Cardiac muscle cell (in vitro differentiated cells and primary cell): ENCODE measurements at regions not wholly inside any gene's neighbourhood (a gene's known extent, or its start where the extent isn't known, plus 50 kb on each side); places are given as distances from the start of the nearest gene placed in this dataset.

ENCODE experiments used
- DNase-seq, 2 donors: peaks; one replicate each; pipeline versions ENCODE4 v3.0.0 to v3.0.0-alpha.2; 2010 to 2017; ENCODE audit warnings: low read depth in 1 of 2, low spot score in 1 of 2
- H3K27ac ChIP-seq: fragments of 200-600 bp; sonication (generic); 2 replicates; pipeline ENCODE4 v1.5.1; 2016
- H3K27me3 ChIP-seq: fragments of 200-600 bp; sonication (generic); 2 replicates; pipeline ENCODE4 v1.6.0; 2016; ENCODE audit warnings: control low read depth
- H3K36me3 ChIP-seq: fragments of 200-600 bp; sonication (generic); 2 replicates; pipeline ENCODE4 v1.5.1; 2016; ENCODE audit warnings: control low read depth
- H3K4me1 ChIP-seq: fragments of 200-600 bp; sonication (generic); 2 replicates; pipeline ENCODE4 v1.8.1; 2017; ENCODE audit warnings: low read depth, mild to moderate bottlenecking, mixed run types
- H3K4me3 ChIP-seq: fragments of 200-600 bp; sonication (generic); 2 replicates; pipeline ENCODE4 v1.5.1; 2016; ENCODE audit warnings: mild to moderate bottlenecking
- H3K9me3 ChIP-seq: fragments of 200-600 bp; sonication (generic); 2 replicates; pipeline ENCODE4 v1.5.1; 2017; ENCODE audit warnings: low read depth, mild to moderate bottlenecking, control low read depth
- CTCF ChIP-seq: IDR thresholded peaks from 2 replicates; pipeline ENCODE4 v1.5.1; 2012; ENCODE audit warnings: low read depth, mild to moderate bottlenecking, low read length

DNA sequence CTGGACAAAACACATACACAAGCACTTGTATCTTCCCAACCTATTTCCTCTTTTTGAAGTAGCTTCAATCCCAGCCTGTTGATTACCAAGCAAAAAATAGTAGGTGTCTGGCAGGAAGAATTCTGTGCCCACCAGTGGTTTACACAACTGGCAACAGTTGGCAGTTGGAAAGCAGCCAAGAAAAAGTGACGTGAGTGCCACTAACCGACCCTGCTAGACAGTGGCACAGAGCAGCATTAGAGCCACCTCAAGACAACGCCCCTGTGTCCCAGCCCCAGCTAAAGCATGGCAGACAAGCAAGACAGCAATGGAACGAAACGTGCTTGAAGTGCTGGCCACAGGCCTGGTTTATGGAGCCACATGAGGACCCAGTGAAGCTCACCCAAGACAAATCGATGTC is 379.6 kb downstream of the FBXO15 start:
- no peaks in the 10 kb centered on the region for H3K27me3 ChIP-seq
- TF ChIP-seq CTCF = no peak
- no peaks in the 10 kb centered on the region for H3K36me3 ChIP-seq

DNA sequence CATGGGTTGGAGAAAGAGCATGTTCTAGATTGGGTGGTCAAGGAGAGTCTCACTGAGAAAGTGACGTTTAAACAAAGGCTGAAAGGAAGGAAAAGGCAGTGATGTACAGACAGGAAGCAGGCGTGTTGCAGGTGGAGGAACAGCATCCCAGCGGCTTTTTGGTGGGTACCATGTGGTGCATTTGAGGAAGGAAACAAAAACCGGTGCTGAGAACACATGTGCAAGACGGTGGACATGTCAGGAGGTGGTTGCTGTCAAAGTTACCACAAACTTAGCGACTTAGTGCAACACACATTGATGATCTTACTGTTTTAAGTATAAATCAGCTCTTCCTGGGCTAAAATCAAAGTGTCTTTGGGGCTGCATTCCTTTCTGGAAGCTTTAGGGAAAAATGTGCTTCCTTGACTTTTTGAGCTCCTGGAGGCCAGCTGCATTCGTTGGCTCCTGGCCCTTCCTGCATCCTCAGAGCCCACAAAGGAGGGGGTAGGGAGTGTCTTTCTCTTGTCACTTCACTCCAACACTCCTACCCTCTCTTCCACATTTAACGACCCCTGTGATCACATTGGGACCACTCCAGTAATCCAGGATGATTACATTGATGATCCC is 380.6 kb downstream of the FBXO15 start:
- Histone ChIP-seq H3K27me3 (no peaks in the 10 kb centered on the region), H3K36me3 (no peaks in the 10 kb centered on the region), H3K9me3 (peaks cover 3% of the 10 kb centered on the region), H3K4me3 (no peak overlapping the region), H3K4me1 (no peaks in the 10 kb centered on the region), H3K27ac (no peak overlapping the region)
- DNase-seq = no peak
- no peak for TF ChIP-seq CTCF

More for the DNA sequence above, 379.6 kb downstream of the FBXO15 start:
- no peak for DNase-seq
- H3K27ac ChIP-seq = no peak overlapping the region
- H3K4me1 ChIP-seq = no peaks in the 10 kb centered on the region
- peaks cover 3% of the 10 kb centered on the region for H3K9me3 ChIP-seq
- no peak overlapping the region for H3K4me3 ChIP-seq

GRCh38 chr18:73758446-73758845 is 389.2 kb downstream of the FBXO15 start:
- Histone ChIP-seq H3K4me1 (no peaks in the 10 kb centered on the region), H3K9me3 (no peaks in the 10 kb centered on the region), H3K36me3 (no peaks in the 10 kb centered on the region), H3K27me3 (no peaks in the 10 kb centered on the region), H3K27ac (no peak overlapping the region), H3K4me3 (no peak overlapping the region)
- TF ChIP-seq CTCF = no peak
- DNase-seq = no peak

DNA sequence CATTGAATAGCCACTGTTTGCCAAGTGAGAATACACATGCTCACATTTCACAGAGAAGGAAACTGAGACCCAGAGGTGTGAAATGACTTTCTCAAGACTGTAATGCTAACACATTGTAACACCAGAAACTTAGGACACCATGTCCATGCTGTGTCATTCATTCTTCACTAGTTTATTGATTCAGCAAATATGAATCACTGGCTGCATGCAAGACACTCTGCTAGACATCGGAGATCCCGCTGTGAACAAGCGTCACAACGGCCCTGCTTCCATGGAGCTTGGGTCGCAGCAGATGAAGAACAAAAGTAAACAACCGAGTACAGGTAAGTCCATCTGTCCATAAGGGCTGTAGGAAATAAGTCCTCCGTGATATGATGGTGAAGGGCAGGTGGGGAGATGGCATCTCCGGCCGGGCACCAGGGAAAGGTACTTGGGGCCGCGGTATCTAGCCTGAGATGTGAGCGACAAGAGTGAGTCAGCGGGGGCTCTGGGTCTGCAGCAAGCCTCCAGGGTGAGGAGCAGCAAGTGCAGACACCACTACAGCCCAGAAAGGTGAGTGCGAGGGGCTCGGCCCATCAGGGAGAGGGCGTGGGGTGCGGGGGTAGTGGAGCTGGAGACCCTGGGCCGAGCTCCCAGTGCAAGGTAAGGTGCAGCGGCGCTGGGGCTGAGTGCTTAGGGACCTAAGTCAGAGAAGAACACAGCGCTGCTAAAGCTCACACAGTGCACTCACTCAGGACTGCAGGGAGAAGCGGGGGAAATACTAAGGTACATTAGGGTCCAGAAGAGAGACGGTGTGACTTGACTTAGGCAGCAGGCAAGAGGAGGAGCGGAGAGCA is 391.2 kb downstream of the FBXO15 start:
- no peak for TF ChIP-seq CTCF
- Histone ChIP-seq H3K9me3 (no peaks in the 10 kb centered on the region), H3K4me1 (no peaks in the 10 kb centered on the region), H3K27ac (no peak overlapping the region), H3K27me3 (no peaks in the 10 kb centered on the region), H3K36me3 (no peaks in the 10 kb centered on the region), H3K4me3 (no peak overlapping the region)
- no peak for DNase-seq

DNA sequence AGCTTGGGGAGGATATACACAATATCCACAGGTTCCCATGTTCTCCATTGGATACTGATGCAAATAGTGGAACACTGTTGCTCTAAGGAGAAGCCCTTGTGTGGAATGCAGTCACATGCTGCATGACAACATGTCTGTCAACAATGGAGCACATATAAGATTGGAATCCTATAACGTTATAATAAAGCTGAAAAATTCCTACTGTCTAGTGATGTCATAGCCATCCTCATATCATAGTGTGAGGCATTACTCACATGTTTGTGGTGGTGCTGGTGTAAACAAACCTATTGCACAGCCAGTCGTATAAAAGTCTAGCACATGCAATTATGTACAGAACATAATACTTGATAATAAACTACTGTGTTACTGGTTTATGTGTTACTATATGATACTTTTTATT is 394.7 kb downstream of the FBXO15 start:
- peak in 1 of 2 donors; percentile 17 for DNase-seq
- Histone ChIP-seq H3K4me3 (no peak overlapping the region), H3K36me3 (no peaks in the 10 kb centered on the region), H3K27ac (no peak overlapping the region), H3K9me3 (no peaks in the 10 kb centered on the region), H3K4me1 (no peaks in the 10 kb centered on the region), H3K27me3 (no peaks in the 10 kb centered on the region)
- no peak for TF ChIP-seq CTCF
